HUDEP-2 (cell line): ENCODE measurements at regions not wholly inside any gene's neighbourhood (a gene's known extent, or its start where the extent isn't known, plus 50 kb on each side); places are given as distances from the start of the nearest gene placed in this dataset.
"Not testable (repeated sequence)": the region's sequence is repeated elsewhere in the genome, so short reads cannot be mapped to it uniquely, and the experiment has no call there.

ENCODE experiments used
- DNase-seq, 76 experiments: peaks; one replicate each; lab custom pipeline; 2025; ENCODE audit not compliant: unreplicated experiment in 76 of 76; lab: John Stamatoyannopoulos, UW

DNA sequence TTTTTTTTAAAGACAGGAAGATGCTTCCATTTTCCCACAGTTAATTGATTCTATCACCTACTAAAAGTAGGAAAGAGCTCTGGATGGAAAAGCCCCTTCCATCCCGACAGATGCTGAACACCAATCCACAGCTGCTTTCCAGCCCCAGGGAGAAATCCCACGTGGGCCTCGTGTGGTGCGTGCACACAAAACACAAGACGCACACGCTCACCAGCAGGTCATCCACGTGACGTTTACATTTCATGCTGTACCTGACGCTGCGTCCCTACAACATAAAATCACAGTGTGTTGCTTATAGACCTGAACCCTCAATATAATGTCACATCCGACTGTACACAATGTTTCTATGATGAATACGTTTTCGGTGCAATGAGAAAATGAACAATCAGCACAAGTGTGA lies 50.2 kb upstream of the DACT2 start:
- no peak for DNase-seq

DNA sequence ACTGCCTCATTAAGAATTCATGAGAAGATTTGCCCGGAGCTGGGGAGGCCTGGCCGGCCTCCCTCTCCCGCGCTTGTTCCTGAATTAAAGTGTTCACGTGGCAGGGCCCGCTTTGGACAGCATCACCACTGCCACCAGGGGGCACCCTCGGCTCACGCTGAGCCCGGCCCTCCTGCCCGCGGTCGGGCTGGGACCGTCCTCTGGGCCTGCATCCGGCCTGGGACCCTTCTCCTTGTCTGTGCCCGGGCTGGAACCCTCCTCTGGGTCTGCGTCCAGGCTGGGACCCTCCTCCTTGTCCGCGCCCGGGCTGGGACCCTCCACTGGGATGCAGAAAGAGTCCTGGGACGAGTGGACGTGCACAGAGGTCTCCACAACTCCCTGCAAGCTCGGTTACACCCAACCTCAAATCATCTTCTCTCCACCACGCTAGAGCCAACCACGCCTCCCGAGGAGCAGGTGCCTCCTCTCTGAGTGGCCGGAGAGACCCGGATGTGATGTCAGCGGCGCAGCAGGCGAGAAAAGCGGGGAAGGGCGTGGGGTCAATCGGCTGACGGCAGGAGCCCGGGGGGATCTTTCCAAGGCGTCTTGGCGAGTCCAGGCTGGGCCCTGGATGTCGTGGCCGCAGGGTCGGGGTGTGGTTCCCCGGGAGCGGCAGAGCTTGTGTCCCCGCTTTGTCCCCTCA lies 50.9 kb upstream of the DACT2 start:
- peak in 56 of 76 experiments; percentile 8 to 78 (median 50) for DNase-seq

DNA sequence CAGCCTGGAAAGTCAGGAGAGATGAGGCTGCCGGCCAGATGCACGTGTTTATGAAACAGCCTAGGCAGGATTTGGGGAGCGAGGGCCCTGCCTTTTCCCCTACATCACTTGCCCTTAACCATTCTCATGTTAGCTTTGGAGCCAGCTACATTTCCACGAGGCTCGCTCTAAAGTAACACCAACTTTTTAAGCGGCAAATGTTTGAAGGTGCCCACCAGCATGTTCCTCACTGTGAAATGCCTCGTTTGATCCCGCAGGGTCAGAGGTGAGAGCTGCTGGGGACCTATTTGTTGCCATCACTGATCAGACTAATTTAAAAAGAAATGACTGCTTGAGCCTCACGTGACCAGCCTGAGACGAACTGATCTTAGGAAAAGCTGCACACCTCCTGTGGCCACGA lies 51.6 kb upstream of the DACT2 start:
- no peak for DNase-seq

DNA sequence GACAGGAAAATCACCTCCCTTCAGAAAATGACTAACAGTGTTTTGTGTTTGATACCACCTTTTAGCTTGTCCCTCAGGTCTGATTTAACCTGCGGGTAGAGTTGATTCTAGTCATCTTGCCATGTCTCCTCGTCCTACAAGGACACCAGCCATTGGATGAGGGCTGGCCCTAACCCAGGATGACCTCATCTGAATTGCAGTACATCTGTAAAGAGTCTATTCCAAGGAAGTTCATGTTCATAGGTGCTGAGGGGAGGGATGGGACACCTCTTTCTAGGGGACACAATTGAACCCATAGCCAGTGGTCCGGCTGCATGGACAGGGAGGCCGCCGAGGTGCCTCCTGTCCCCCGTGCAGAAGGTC lies 52.0 kb upstream of the DACT2 start:
- DNase-seq: no peak

DNA sequence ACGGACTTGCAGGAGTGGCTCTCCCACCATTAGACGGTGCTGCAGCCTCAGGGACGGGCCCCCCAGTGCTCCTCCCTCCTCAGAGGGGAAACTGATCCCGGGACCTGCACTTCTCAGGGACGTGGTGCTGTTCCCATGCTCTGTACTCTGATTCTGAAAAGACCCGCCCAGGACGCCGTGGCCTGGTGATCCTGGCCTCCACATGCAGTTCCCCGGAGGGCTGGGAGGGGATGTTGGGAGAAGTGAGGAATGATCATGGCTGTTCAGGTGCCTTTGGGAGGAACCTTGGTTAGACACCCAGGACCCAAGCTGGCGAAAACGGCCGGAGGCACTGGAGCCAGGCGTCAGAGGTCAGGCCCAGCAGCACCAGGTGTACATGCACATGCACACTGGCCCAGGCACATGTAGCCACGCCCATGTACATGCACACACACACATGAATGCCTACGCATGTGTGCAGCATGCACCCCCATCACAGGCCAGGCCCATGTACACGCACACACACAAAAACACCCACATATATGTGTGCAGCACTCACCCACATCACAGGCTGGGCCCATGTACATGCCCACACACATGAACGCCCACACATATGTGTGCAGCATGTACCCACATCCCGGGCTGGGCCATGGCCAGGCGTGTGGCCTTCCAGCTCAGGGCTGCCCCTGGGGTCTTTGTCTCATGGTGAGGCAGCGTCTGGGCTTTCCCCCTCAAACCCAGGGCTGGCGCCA lies 52.6 kb upstream of the DACT2 start:
- no peak for DNase-seq

DNA sequence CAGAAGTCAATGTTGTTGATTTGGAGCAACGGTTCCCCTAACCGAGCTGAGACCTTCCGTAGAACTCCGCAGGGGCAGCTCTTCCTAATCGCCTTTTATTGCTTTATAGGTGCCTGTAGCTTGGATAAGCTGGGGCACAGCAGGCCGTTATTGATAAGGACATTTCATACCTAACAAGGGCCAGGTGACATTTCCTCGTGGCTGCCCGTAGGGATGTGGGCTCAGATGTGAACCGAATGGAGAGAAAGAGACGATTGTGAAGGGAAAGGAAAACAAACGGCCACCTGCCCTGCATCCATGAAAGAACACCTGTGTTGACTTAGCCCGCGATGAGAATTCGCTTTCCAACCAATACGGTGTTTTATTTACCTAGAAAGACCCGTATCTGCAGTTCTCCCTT lies 53.3 kb upstream of the DACT2 start:
- DNase-seq: no peak

DNA sequence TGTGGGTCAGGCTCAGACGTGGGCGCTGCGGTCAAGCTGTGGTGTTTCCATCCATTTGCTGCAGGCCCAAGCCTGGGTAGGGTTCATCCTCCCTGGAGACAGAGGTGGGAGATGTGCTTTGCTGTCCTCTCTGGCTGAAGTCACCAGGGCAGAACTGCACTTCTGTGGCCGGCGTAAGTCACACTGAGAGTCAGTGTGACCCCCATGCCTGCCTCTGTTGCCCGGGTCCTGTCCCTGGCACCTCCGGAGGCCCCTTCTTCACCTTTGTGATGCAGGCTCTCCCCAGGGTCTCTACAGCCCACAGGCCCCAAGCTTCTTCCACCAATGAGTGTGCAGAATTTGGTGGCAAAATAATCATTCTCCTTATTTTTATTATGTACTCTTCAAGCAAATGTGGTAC lies 53.8 kb upstream of the DACT2 start:
- no peak for DNase-seq

DNA sequence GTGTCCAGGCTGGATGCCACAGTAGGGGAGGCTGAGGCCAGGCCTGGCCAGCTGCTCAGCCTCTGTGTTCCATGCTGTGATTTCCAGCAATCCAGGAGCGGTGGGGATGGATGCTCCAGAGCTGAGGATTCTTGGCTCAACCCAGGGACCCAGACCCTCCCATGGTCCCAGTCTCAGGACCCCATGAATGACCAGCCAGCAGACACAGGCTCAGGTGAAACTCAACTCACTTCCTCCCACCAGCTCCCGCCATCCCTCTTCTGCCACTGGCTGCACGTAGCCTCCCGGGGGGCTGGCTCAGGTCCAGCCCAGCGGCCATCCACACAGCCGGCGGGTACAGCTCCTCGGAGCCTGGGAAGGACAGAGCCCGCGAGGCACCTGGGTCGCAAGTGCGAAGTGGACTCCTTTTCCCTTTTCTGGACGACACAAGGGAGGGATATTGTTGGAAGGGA lies 54.5 kb upstream of the DACT2 start:
- DNase-seq: no peak

DNA sequence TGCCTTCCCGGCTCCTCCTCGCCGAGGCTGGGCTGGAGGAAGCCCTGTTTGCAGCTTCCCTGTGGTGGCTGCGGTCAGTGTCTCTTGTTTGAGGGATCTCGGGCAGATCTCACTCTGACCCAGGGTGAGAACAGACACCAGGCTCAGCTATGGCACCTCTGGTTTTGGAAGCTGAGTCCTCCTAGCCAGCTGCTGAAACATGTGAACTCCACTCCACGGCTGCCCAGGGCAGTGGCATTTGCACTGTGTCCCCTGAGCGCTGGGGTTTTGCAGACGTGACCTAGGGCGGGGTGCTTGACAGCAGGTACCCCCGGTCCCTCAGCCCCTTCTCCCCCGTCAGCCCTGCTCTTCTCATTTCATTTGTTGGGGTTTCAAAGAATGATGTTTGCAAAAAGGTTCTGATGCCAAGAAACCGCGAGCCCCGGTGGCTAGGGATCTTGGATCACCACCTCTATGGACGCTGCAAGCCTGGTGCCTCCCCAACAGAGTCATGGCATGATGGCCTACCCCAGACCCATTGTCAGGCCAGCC lies 55.0 kb upstream of the DACT2 start:
- no peak for DNase-seq

DNA sequence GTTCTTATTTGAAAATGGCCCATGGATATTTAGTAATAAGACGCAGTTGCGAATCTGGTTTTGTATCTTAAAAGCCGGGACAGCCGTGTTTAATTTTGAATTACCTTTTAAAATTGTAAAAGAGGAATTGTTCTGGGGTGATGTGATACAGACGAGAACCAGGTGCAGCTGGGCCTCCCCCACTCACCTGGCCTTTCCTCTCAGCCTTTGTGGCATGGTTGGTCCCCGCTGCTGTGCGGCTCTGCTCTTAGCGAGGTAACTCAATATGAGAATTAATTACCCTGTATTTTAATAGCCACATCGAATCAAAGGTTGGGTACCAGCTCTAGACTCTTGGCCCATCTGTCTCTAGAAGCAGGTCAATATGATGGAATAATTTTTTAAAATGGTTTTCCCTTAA lies 56.5 kb upstream of the DACT2 start:
- no peak for DNase-seq

DNA sequence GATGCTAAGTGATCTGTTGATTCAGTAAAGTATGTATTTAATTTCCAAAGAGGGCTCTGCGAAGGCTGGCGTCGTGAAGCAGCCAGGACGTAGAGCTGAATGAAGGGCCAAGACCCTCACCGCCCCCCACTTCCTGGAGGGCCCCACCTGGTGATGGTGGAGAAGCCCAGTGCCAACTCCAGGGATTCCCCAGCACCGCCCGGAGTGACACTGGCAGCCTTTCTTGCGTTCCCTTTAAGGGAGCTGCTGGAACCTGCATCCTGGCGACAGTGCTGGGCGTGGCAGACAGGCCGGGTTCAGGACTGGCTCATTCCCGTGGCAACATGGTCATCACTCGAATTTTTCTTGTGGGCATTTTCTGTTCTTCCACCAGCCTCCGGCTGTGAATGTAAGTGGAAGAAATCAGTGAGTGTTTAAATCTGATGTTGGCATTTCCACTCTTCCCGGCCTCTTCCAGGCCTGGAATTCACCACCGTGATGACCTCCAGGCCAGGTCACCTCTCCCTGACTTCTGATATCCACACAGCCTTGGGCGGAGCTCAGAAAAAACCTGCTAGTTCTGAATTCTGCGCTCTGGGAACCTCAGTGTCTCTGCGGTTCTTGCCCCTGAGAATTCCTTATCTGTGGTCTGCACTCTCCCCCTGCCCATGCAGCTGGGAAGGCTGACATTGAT lies 57.4 kb upstream of the DACT2 start:
- DNase-seq: no peak

DNA sequence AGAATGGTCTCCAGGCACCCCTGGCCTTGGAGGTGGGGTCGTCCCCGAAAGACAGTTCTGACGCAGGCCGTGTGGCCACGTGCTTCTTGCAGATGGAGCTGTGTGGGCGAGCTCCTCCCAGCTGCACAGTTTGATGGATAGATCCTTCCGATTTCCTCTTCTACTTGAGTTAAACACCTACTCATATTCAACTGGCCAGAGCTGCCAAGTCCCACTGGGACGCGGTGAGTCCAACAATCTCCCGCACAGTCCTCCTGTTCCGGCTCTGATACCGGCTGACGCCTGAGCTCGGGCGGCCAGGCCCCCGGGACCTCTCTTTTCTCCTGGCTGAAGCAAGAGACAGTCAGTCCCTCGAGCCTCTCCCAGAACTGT lies 57.9 kb upstream of the DACT2 start:
- no peak for DNase-seq

DNA sequence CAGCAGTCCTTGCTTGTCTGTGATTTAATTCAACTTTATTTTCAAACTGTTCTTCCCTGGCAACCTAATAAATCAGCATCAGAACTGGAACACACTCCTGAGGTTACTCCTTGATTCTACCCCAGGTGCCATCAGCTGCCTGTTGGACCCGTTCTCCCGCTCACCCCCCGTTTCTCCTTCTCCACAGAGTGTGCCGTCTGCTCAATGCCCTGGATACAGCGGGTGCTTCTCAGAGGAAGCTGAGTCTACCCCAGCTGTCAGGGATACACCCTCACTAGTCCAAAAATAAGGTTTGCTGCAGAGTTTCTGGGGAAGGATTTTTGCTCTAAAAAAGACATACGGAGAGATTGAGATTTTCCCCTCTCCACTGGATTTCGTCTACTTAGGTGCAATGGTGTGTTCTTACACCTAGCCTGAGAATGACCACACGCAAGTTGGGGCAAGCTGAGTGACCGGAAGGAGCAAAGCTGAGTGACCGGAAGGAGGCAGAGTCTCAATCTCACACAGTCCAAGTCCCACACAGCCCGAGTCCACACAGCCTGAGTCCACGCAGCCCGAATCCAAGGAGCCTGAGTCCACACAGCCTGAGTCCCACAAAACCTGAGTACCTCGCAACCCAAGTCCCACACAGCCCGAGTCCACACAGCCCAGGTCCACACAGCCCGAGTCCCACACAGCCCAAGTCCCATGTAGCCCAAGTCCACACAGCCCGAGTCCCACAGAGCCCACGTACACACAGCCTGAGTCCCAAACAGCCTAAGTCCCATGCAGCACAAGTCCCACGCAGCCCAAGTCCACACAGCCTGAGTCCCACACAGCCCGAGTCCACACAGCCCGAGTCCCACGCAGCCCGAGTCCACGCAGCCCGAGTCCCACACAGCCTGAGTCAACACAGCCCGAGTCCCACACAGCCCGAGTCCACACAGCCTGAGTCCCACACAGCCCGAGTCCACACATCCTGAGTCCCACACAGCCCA lies 58.6 kb upstream of the DACT2 start:
- no peak for DNase-seq

DNA sequence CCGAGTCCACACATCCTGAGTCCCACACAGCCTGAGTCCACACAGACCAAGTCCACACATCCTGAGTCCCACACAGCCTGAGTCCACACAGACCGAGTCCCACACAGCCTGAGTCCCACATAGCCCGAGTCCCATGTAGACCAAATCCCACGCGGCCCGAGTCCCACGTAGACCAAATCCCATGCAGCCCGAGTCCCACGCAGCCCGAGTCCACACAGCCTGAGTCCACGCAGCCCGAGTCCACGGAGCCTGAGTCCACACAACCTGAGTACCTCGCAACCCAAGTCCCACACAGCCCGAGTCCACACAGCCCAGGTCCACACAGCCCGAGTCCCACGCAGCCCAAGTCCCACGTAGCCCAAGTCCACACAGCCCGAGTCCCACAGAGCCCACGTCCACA lies 60.0 kb upstream of the DACT2 start:
- not testable (repeated sequence) for DNase-seq

DNA sequence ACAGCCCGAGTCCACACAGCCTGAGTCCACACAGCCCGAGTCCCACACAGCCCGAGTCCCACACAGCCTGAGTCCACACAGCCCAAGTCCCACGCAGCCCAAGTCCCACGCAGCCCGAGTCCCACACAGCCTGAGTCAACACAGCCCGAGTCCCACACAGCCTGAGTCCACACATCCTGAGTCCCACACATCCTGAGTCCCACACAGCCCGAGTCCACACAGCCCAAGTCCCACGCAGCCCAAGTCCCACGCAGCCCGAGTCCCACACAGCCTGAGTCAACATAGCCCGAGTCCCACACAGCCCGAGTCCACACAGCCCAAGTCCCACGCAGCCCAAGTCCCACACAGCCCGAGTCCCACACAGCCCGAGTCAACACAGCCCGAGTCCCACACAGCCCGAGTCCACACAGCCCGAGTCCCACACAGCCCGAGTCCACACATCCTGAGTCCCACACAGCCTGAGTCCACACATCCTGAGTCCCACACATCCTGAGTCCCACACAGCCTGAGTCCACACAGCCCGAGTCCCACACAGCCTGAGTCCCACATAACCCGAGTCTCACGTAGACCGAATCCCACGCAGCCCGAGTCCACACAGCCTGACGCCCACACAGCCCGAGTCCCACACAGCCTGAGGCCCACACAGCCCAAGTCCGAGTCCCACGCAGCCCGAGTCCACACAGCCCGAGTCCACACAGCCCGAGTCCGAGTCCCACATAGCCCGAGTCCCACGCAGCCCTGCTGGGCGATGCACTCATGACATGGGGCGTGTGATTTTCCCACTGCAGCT lies 60.6 kb upstream of the SMOC2 start:
- not testable (repeated sequence) for DNase-seq

DNA sequence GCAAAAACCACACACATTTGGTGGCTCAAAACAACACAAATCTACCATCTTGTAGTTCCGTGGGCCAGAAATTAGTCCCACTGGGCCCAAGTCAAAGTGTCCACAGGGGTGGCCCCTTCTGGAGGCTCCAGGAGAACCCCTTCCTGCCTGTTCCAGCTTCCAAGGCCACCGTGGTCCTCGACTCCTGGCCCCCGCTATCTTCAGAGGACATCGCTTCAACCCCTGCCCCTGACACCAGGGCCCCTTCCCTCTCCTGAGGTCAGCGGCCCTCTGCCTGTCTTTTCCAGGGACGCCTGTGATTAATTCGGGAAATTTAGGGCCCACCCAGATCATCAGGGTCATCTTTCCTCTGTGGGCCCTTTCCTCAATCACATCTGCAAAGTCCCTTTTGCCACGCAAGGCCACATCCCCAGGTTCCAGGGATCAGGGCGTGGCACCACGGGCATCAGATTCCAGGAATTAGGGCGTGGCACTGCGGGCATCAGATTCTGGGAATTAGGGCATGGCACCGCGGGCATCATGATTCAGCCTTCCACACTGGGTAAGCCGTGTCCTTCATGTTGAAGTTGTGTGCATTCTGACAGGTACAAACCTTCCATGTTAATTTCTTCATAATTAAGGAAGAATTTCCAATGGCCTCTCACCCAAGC lies 59.9 kb upstream of the SMOC2 start:
- DNase-seq: no peak

DNA sequence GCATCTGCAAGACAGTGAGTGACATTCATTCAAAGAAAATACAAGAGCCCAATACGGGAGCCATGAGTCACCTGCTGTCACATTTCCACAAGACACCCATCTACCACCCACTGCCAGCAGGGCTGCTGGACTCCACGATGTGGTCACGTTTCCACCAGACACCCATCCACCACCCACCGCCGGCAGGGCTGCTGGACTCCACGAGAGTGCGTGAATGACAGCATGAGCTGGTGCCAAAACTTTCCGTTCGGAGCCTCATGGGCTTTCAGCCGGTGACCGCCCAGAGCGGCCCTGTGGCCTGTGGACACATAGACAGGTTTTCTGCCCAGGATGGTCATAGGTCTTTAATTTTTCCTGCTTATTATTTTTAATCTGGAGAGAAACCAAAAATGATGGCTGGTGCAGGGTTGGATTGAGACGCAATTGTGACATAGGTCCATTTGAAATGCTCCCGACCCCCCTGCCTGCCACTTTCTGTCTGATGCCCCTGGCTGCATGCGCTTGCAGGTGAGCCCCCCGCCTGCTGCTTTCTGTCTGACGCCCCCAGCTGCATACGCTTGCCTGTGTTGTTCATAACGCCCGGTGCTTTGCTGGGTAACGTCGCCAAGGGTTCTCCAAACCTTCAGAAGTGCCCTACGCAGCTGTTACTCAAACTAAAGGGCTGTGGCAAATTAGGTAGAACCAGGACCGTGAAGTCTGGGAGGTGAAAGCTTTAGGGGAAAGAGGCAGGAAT lies 59.1 kb upstream of the SMOC2 start:
- no peak for DNase-seq

DNA sequence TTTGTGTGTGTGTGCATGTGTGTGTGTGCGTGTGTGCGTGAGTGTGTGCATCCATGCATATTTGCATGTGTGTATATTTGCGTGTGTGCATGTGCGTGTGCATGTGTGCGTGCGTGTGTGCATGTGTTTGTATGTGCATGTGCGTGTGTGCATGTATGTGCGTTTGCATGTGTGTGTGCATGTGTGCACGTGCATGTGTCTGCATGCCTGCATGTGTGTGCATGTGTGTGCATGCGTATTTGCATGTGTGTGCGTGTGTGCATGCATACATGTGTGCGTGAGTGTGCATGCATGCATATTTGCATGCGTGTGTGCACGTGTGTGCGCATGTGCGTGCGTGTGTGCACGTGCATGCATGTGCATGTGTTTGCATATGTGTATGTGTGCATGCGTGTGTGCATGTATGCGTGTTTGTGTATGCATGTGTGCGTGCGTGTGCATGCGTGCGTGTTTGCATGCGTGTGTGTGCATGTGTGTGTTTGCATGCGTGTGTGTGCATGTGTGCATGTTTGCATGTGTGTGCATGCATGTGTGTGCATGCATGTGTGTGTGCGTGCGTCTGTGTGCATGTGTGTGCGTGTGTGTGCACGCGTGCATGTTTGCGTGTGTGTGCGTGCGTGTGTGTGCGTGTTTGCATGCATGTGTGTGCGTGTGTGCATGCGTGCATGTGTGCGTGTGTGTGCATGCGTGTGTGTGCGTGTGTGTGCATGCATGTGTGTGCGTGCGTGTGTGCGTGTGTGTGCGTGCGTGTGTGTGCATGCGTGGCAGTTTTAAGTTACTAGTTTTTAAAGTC lies 57.7 kb upstream of the SMOC2 start:
- DNase-seq: no peak
